ENCODE measurements at regions not wholly inside any gene's neighbourhood (a gene's known extent, or its start where the extent isn't known, plus 50 kb on each side); places are given as distances from the start of the nearest gene placed in this dataset.

GRCh38 chrX:39509157-39509556 is 588.6 kb downstream of the BCOR start:
- H3K27me3 ChIP-seq (ENCODE audit: control insufficient read depth, insufficient read depth, low read length): no peaks in the 10 kb centered on the region
- H3K4me1 ChIP-seq (ENCODE audit: control insufficient read depth, insufficient read depth, low read length, poor library complexity, severe bottlenecking): no peaks in the 10 kb centered on the region
- H3K4me3 ChIP-seq (ENCODE audit: low read depth, low read length): no peak overlapping the region
- H3K27ac ChIP-seq (ENCODE audit: insufficient read depth, low read length, poor library complexity, severe bottlenecking): no peak overlapping the region
- peaks cover 0 to 8% (median 0%) of the 10 kb centered on the region in 7 donors for H3K9me3 Mint-ChIP-seq
- no peak for DNase-seq
- H3K36me3 ChIP-seq (ENCODE audit: control insufficient read depth, insufficient read depth, low read length): no peaks in the 10 kb centered on the region
- H3K27me3 Mint-ChIP-seq: no peaks in the 10 kb centered on the region
- peaks cover 0 to 18% (median 3%) of the 10 kb centered on the region in 4 donors for H3K4me1 Mint-ChIP-seq
- H3K36me3 Mint-ChIP-seq: no peaks in the 10 kb centered on the region
- no peak for ATAC-seq (ENCODE audit: low read depth in 2 of 2)
- peak overlapping the region in 1 of 4 donors; percentile 31 for H3K4me3 Mint-ChIP-seq
- H3K9me3 ChIP-seq (ENCODE audit: control insufficient read depth in 2 of 2, low read length in 2 of 2): peaks cover 0 to 3% of the 10 kb centered on the region in 2 experiments
- H3K27ac Mint-ChIP-seq: no peak overlapping the region

GRCh38 chrX:39513836-39514235 is 583.9 kb downstream of the BCOR start:
- H3K27ac Mint-ChIP-seq: no peak overlapping the region
- H3K36me3 ChIP-seq (ENCODE audit: control insufficient read depth, insufficient read depth, low read length): no peaks in the 10 kb centered on the region

GRCh38 chrX:39514801-39515200 is 583.0 kb downstream of the BCOR start:
- Mint-ChIP-seq H3K36me3 (no peaks in the 10 kb centered on the region), H3K27ac (no peak overlapping the region), H3K27me3 (no peaks in the 10 kb centered on the region), H3K9me3 (peaks cover 0 to 2% (median 0%) of the 10 kb centered on the region in 7 donors), H3K4me1 (peaks cover 0 to 2% (median 0%) of the 10 kb centered on the region in 4 donors), H3K4me3 (no peak overlapping the region)
- Histone ChIP-seq H3K27ac (ENCODE audit: insufficient read depth, low read length, poor library complexity, severe bottlenecking) (no peak overlapping the region), H3K4me1 (ENCODE audit: control insufficient read depth, insufficient read depth, low read length, poor library complexity, severe bottlenecking) (no peaks in the 10 kb centered on the region), H3K36me3 (ENCODE audit: control insufficient read depth, insufficient read depth, low read length) (no peaks in the 10 kb centered on the region), H3K4me3 (ENCODE audit: low read depth, low read length) (no peak overlapping the region), H3K27me3 (ENCODE audit: control insufficient read depth, insufficient read depth, low read length) (no peaks in the 10 kb centered on the region), H3K9me3 (ENCODE audit: control insufficient read depth in 2 of 2, low read length in 2 of 2) (peaks cover 0 to 3% of the 10 kb centered on the region in 2 experiments)
- DNase-seq (no peak), ATAC-seq (ENCODE audit: low read depth in 2 of 2) (no peak)

More at GRCh38 chrX:39513836-39514235, 583.9 kb downstream of the BCOR start:
- H3K4me3 Mint-ChIP-seq: no peak overlapping the region
- ATAC-seq (ENCODE audit: low read depth in 2 of 2) (no peak), DNase-seq (no peak)
- Histone ChIP-seq H3K4me1 (ENCODE audit: control insufficient read depth, insufficient read depth, low read length, poor library complexity, severe bottlenecking) (no peaks in the 10 kb centered on the region), H3K27me3 (ENCODE audit: control insufficient read depth, insufficient read depth, low read length) (no peaks in the 10 kb centered on the region), H3K4me3 (ENCODE audit: low read depth, low read length) (no peak overlapping the region), H3K9me3 (ENCODE audit: control insufficient read depth in 2 of 2, low read length in 2 of 2) (peaks cover 0 to 3% of the 10 kb centered on the region in 2 experiments), H3K27ac (ENCODE audit: insufficient read depth, low read length, poor library complexity, severe bottlenecking) (no peak overlapping the region)
- no peaks in the 10 kb centered on the region for H3K36me3 Mint-ChIP-seq
- no peaks in the 10 kb centered on the region for H3K27me3 Mint-ChIP-seq
- H3K9me3 Mint-ChIP-seq: peaks cover 0 to 8% (median 0%) of the 10 kb centered on the region in 7 donors
- peaks cover 0 to 6% (median 0%) of the 10 kb centered on the region in 4 donors for H3K4me1 Mint-ChIP-seq

GRCh38 chrX:39516427-39516841 is 581.3 kb downstream of the BCOR start:
- H3K27ac Mint-ChIP-seq: no peak overlapping the region
- Histone ChIP-seq H3K27me3 (ENCODE audit: control insufficient read depth, insufficient read depth, low read length) (no peaks in the 10 kb centered on the region), H3K9me3 (ENCODE audit: control insufficient read depth in 2 of 2, low read length in 2 of 2) (no peaks in the 10 kb centered on the region), H3K4me3 (ENCODE audit: low read depth, low read length) (no peak overlapping the region), H3K36me3 (ENCODE audit: control insufficient read depth, insufficient read depth, low read length) (no peaks in the 10 kb centered on the region), H3K27ac (ENCODE audit: insufficient read depth, low read length, poor library complexity, severe bottlenecking) (no peak overlapping the region), H3K4me1 (ENCODE audit: control insufficient read depth, insufficient read depth, low read length, poor library complexity, severe bottlenecking) (no peaks in the 10 kb centered on the region)
- H3K27me3 Mint-ChIP-seq: no peaks in the 10 kb centered on the region
- H3K4me3 Mint-ChIP-seq: no peak overlapping the region
- H3K9me3 Mint-ChIP-seq: no peaks in the 10 kb centered on the region
- H3K36me3 Mint-ChIP-seq: no peaks in the 10 kb centered on the region
- peaks cover 0 to 2% (median 0%) of the 10 kb centered on the region in 4 donors for H3K4me1 Mint-ChIP-seq
- ATAC-seq (ENCODE audit: low read depth in 2 of 2) (no peak), DNase-seq (no peak)

DNA sequence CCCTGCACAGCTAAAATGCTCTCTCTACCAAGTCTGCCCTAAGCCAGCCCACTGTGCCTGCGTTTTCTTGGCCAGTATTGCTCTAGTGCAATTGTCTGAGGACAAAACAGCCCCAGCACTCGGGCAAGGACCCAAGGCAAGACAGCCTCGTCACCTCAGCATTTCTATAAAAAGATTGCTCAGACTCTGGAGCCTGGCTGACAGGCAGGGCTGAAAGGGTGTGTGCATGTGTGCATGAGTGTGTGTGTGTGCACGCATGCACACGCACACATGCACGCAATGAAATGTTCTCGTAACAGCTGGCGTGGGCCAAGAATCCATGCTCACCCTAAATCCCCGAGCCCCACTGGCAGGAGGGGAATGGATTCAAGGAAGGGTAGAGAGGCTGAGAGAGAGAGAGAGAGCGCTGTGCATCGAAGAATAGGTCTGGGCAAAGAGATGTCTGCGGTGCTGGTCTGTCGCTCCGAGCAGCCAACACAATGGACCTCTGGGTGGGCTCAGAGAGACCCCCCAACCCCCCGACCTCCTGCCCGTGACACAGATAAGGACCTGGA is 579.2 kb downstream of the BCOR start:
- Mint-ChIP-seq H3K27me3 (no peaks in the 10 kb centered on the region), H3K4me3 (no peak overlapping the region), H3K9me3 (peaks cover 0 to under 1% (median 0%) of the 10 kb centered on the region in 7 donors), H3K27ac (no peak overlapping the region), H3K4me1 (peaks cover 0 to 2% (median 0%) of the 10 kb centered on the region in 4 donors), H3K36me3 (no peaks in the 10 kb centered on the region)
- Histone ChIP-seq H3K36me3 (ENCODE audit: control insufficient read depth, insufficient read depth, low read length) (no peaks in the 10 kb centered on the region), H3K27ac (ENCODE audit: insufficient read depth, low read length, poor library complexity, severe bottlenecking) (no peak overlapping the region), H3K9me3 (ENCODE audit: control insufficient read depth in 2 of 2, low read length in 2 of 2) (no peaks in the 10 kb centered on the region), H3K4me1 (ENCODE audit: control insufficient read depth, insufficient read depth, low read length, poor library complexity, severe bottlenecking) (no peaks in the 10 kb centered on the region), H3K27me3 (ENCODE audit: control insufficient read depth, insufficient read depth, low read length) (no peaks in the 10 kb centered on the region), H3K4me3 (ENCODE audit: low read depth, low read length) (no peak overlapping the region)
- ATAC-seq (ENCODE audit: low read depth in 2 of 2) (no peak), DNase-seq (no peak)

DNA sequence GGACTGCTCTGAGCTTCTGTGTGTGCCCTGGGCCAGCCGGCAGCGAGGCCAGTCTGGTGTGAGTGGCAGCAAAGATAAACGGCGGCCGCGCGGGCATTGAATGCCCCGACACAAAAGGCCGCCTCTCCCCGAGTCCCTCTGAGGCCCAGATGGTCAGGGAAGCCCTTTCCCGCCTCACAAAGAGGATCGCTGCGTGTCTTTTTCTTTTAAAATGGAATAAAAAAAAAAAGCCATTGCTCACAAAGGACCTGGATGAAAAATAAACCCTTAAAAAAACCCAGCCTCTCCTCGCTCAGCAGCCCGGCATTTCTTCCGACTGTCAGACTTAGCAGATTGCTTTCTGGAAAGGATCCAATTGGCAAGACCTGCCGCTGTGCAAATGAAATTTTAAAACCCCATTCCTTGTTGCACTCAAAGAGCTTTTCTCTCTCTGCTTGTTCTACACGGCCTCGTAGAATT is 578.7 kb downstream of the BCOR start:
- DNase-seq: no peak
- Histone ChIP-seq H3K27ac (ENCODE audit: insufficient read depth, low read length, poor library complexity, severe bottlenecking) (no peak overlapping the region), H3K9me3 (ENCODE audit: control insufficient read depth in 2 of 2, low read length in 2 of 2) (no peaks in the 10 kb centered on the region), H3K27me3 (ENCODE audit: control insufficient read depth, insufficient read depth, low read length) (no peaks in the 10 kb centered on the region), H3K36me3 (ENCODE audit: control insufficient read depth, insufficient read depth, low read length) (no peaks in the 10 kb centered on the region), H3K4me1 (ENCODE audit: control insufficient read depth, insufficient read depth, low read length, poor library complexity, severe bottlenecking) (no peaks in the 10 kb centered on the region), H3K4me3 (ENCODE audit: low read depth, low read length) (no peak overlapping the region)
- Mint-ChIP-seq H3K36me3 (no peaks in the 10 kb centered on the region), H3K27ac (no peak overlapping the region), H3K27me3 (no peaks in the 10 kb centered on the region), H3K4me3 (no peak overlapping the region), H3K9me3 (peaks cover 0 to 5% (median 0%) of the 10 kb centered on the region in 7 donors), H3K4me1 (peaks cover 0 to 2% (median 0%) of the 10 kb centered on the region in 4 donors)
- no peak for ATAC-seq (ENCODE audit: low read depth in 2 of 2)

DNA sequence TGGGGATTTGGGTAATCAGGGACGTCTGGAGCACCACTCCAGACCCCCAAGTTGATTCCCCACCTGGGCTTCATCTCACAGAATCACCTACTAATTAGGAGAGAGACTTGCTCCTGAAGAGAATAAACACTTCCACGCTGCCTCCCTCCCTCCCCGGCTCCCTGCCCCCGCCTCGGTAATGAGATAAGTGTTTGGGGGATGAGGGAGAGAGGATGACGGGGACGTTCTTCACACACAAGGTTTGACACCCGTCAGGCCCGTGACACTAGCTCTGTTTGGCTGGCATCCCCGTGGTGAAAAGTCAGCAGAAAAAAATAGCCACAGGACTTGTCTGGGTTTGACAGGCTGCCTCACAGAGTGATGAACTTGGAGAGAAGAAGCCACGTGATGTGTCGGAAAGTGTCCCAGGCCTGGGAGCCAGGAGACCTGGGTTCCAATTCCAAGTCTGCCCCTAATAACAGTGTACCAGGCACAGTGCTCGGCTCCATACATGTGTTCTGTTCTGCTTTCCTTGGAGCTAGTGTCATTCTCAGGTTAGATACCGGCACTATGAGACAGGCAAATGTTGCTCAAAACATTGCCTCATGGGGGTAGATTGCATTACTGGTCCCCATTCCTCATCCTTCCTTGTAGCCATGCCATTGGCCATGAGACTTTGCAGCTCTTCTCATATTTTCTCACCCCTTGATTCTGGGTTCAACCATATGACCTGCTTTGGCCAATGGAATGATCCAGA is 578.0 kb downstream of the BCOR start:
- Histone ChIP-seq H3K36me3 (ENCODE audit: control insufficient read depth, insufficient read depth, low read length) (no peaks in the 10 kb centered on the region), H3K4me1 (ENCODE audit: control insufficient read depth, insufficient read depth, low read length, poor library complexity, severe bottlenecking) (no peaks in the 10 kb centered on the region), H3K27me3 (ENCODE audit: control insufficient read depth, insufficient read depth, low read length) (no peaks in the 10 kb centered on the region), H3K27ac (ENCODE audit: insufficient read depth, low read length, poor library complexity, severe bottlenecking) (no peak overlapping the region), H3K9me3 (ENCODE audit: control insufficient read depth in 2 of 2, low read length in 2 of 2) (no peaks in the 10 kb centered on the region), H3K4me3 (ENCODE audit: low read depth, low read length) (no peak overlapping the region)
- no peak for DNase-seq
- H3K36me3 Mint-ChIP-seq: no peaks in the 10 kb centered on the region
- peak overlapping the region in 1 of 3 donors; percentile 8 for H3K27ac Mint-ChIP-seq
- H3K4me3 Mint-ChIP-seq: no peak overlapping the region
- ATAC-seq (ENCODE audit: low read depth in 2 of 2): no peak
- no peaks in the 10 kb centered on the region for H3K27me3 Mint-ChIP-seq
- peaks cover 0 to 2% (median 0%) of the 10 kb centered on the region in 4 donors for H3K4me1 Mint-ChIP-seq
- peaks cover 0 to 5% (median 0%) of the 10 kb centered on the region in 7 donors for H3K9me3 Mint-ChIP-seq

Measured in CD4-positive, CD25-positive, alpha-beta regulatory T cell (primary cell).